ENCODE measurements at regions not wholly inside any gene's neighbourhood (a gene's known extent, or its start where the extent isn't known, plus 50 kb on each side); places are given as distances from the start of the nearest gene placed in this dataset.
"Not testable (repeated sequence)": the region's sequence is repeated elsewhere in the genome, so short reads cannot be mapped to it uniquely, and the experiment has no call there.

DNA sequence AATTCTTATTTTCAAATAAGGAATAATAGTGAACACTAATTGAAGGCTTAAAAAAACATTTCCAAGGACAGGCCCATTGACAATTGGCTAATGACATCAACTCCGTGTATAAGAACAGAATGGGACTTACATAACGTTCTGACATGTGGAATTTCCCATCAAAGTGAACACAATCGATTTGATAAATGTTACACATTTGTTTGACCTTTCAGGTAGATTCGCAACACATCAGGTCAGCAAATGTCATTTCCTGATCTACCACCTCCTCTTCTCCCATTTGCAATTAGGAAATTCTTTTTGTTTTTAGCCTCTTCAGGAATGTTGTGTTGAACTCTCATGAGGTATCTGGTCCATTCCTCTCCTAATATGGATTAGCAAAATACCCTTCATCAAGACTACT, 292.9 kb upstream of the SLC14A2 start:
- DNase-seq, result no peak

DNA sequence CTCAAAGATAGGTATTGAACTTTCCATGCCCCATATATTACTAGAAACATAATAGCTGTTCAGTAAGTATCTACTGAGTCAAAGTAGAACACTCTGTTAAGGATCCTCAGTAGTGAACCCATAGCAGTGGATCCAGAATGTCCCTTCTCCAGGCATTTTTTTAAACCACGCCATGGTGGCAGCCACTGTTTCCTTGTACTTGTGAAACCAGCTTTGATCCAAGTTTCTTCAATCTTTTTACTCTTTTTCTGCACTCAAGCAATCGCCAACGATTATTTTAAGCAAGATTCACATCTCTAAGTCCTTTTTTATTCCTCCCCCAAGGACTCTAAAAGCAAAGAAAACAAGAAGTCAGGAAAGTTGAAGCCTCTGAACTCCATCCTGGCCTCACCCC, 291.2 kb upstream of the SLC14A2 start:
- no peak for DNase-seq

DNA sequence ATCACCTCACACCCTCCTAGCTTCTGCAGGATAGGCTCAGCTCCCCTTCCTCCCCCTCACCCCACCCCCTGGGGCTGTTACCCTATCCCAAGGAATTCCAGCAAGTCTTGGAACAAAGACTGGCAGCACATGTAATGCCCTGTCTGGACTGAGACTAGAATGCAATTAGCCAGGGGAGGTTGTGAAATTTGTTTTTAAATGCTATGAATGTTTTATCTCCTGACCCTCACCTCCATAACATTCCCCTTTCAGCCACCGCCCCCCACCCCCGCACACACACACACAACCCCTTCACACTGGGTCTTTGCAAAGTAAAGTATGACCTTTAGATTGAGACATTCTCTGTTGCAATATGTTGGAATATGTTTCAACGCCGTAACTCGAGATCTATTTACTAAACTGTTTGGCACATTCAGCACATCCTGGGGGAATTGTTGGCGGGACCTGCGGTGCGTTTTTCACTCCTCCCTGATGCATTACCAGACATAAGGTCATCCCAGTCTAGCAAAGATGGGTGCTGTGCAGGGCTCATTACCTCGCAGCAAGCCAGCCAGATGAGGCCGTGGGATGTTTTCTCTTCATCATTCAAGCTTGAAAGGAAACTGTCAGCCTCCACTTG, 290.7 kb upstream of the SLC14A2 start:
- no peak for DNase-seq

GRCh38 chr18:45325778-45326177, 289.5 kb upstream of the SLC14A2 start:
- DNase-seq, result no peak

- DNase-seq, result no peak
Observed at GRCh38 chr18:45326505-45326904, 288.8 kb upstream of the SLC14A2 start.

DNA sequence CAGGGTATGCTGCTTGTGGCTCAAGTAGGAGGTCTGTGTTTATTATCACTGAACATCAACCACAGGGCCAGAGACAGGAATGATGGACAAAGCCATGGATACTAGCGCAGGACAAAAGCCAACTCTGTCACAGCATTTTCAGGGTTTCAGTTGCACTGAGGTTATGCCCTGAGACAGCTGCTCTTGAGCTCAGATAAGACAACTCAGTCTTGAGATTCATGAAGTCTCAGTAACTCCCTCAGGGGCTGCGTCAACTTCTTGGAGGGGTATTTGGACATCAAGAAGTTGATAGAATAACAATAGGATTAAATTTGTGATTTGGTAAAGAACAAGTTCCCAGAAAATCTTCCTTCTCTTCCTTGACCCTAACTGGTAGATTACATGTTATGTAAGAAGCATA, 287.0 kb upstream of the SLC14A2 start:
- no peak for DNase-seq

DNA sequence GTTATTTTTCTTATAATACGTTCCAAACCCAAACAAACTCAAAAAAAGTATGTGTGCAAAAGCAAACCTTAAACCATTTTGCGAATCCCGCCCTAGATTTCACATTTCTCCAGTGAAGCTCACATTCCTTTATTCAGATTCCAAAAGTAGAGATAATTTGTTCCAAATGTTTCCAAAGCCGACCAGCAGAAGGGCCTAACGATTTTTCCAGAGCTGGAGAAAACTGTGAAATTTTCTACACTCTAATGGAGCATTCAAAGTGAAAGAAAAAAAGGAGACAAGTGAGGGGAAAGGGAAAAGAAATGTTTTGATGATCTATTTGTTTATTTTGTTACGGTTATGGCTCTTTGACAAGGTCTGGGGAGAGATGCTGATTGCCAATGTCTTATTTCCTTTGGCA, 286.5 kb upstream of the SLC14A2 start:
- no peak for DNase-seq

- no peak for DNase-seq
Observed at GRCh38 chr18:45329316-45329715, 286.0 kb upstream of the SLC14A2 start.

GRCh38 chr18:45330170-45330594, 285.1 kb upstream of the SLC14A2 start:
- DNase-seq, result no peak

- DNase-seq, result no peak
Observed at GRCh38 chr18:45332871-45333270, 282.4 kb upstream of the SLC14A2 start.

GRCh38 chr18:45334191-45334590, 281.1 kb upstream of the SLC14A2 start:
- no peak for DNase-seq

DNA sequence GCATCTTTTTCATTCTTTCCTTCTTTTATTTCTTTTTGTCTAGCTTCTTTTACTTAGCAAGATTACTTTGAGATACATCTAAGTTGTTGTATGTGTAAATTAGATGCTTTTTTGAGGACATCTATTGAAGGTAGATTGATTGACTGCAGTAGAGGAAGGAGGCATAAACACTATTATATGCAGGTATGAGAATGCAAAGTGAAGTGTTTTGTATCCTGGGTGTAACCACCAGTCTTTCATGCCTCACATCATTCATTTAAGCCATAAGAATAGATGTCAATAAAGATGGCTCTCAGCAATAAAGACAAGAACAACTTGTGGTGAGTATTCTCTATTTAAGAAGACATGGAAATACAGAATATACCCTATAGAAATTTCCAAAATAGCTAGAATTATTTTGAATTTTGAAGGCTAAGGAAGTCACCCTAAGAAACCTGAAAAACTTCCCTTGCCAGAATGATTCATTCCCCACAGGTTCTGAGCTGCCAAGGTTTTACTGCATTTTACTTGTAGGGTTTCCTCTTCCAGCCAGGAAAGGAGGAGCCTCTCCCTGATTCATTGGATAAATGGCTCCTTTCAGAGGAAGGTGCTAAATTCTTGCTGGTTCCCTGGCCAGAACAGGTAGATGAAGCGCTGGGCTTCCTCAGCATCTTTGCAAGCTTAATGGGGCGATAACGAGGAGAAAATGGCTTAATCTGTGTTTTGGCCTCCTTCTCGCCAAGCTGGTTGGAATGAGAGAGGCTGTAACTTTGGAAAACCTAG, 279.8 kb upstream of the SLC14A2 start:
- DNase-seq, result no peak

DNA sequence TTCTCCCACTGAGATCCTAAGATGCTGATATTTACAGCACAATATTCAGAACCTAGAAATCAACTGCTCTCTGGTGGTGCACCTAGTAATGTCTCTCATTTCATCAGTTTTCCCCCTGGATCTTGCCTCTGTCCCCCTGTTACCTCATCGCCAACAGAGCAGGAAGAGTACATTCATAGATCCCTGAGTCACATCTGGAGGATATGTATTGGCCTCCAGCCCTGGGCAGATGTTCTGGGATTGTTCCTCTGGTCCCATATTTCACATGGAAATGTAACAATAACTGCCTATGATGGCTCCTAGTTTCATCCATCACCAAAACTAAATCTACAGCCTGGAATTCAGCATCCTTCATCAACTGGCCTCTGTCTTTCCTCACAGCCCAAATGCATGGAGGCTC, 278.8 kb upstream of the SLC14A2 start:
- DNase-seq, result no peak

GRCh38 chr18:45337477-45337876, 277.8 kb upstream of the SLC14A2 start:
- DNase-seq, result no peak

- DNase-seq, result no peak
Observed at GRCh38 chr18:45339810-45340550, 275.3 kb upstream of the SLC14A2 start.

DNA sequence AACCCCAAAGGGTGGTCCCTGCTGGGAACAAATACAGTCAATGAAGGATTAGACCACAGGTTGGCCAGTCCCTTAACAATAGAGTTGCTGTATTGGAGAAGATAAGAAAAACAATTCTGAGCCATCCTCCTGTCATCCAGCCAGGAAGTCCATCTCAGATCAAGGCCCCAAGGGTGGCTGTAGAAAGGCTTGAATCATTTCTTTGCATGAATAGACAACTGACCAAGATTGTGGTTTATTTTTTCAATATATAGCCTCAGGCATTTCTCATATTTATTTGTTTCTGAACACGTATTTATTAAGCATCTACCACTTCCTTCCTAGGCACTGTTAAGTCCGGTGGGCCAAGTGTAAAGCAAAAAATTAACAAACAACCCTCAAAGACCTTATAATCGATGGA, 274.4 kb upstream of the SLC14A2 start:
- DNase-seq, result no peak

GRCh38 chr18:45341454-45341853, 273.8 kb upstream of the SLC14A2 start:
- DNase-seq, result no peak

DNA sequence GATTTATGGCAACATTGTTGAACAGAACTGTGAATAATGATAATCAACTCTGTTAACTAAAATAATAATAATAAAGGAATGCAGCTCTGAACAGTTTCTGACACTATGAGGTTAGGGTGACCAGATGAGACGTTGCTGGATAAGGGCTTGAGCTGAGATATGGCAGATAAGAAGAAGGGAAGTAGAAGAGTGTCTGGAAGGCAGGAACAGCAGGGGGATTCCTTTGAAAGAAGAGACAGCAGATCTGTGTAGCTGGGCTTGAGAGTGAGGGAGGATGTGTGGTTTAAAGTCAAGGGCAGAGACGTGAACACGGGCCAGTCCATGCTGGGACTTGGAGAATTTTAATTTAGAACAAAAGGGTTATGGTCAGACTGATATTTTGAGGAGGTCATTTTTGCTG, 273.1 kb upstream of the SLC14A2 start:
- no peak for DNase-seq

DNA sequence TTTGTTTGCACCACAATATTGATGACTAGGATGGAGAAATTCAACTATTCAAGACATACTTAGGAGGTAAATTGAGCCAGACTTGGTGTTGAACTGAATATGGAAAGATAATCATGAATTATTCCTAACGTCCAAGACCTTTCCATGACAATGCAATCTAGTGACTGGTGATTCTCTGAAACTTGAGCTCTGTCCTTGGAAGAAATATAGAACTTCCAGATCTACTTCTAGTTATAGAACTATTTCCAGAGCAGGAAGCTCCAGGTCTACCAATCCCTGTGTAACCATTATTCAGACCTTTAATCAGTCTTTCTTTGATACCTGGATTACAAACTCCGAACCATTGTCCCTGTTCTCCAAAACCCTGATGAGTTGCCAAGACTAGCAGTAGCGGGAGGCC, 272.6 kb upstream of the SLC14A2 start:
- DNase-seq, result no peak

- DNase-seq, result no peak
Observed at GRCh38 chr18:45343365-45343764, 271.9 kb upstream of the SLC14A2 start.

GRCh38 chr18:45344680-45345079, 270.6 kb upstream of the SLC14A2 start:
- not testable (repeated sequence) for DNase-seq

DNA sequence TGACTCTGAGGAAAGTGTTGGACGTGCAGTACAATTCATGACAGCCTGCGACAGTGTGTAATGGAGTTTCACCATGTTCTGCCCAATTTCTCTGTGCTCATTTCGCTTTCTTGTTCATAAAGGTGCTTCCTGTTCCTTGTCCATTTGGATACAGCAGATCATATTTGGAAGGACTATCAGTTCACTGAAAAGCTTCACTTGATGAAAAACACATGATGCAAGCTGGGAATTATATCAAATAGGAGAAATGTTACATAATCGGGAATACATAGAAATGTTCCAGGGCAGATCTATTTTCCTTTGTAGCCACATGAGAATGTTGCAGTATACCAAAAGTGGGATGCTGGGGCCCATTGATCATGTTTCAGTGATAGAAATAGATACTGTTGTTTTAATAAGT, 266.3 kb upstream of the SLC14A2 start:
- no peak for DNase-seq

GRCh38 chr18:45349467-45349866, 265.8 kb upstream of the SLC14A2 start:
- DNase-seq, result no peak
